Activated naive CD8-positive, alpha-beta T cell (primary cell): ENCODE measurements at regions not wholly inside any gene's neighbourhood (a gene's known extent, or its start where the extent isn't known, plus 50 kb on each side); places are given as distances from the start of the nearest gene placed in this dataset.
"Not testable (repeated sequence)": the region's sequence is repeated elsewhere in the genome, so short reads cannot be mapped to it uniquely, and the experiment has no call there.

Experiments
- H3K27ac Mint-ChIP-seq: one replicate; pipeline ENCODE4 v1.8.0; 2021; ENCODE audit warnings: mixed read lengths
- H3K27me3 Mint-ChIP-seq: one replicate; pipeline ENCODE4 v1.8.0; 2021; ENCODE audit warnings: mixed read lengths
- H3K36me3 Mint-ChIP-seq: one replicate; pipeline ENCODE4 v1.8.0; 2021; ENCODE audit warnings: mixed read lengths
- H3K4me1 Mint-ChIP-seq: one replicate; pipeline ENCODE4 v1.8.0; 2021; ENCODE audit warnings: low read depth, mixed read lengths
- H3K4me3 Mint-ChIP-seq: one replicate; pipeline ENCODE4 v1.8.0; 2021; ENCODE audit warnings: mild to moderate bottlenecking, mixed read lengths
- H3K9me3 Mint-ChIP-seq: one replicate; pipeline ENCODE4 v1.8.0; 2021; ENCODE audit warnings: low read depth, mixed read lengths

GRCh38 chrY:7725791-7726460, 814.4 kb upstream of the AMELY start:
- H3K27ac Mint-ChIP-seq: no peak overlapping the region
- H3K4me1 Mint-ChIP-seq: no peaks in the 10 kb centered on the region
- H3K36me3 Mint-ChIP-seq: no peaks in the 10 kb centered on the region

GRCh38 chrY:7723991-7724632, 812.6 kb upstream of the AMELY start:
- H3K27ac Mint-ChIP-seq: no peak overlapping the region
- H3K4me3 Mint-ChIP-seq: no peak overlapping the region
- no peaks in the 10 kb centered on the region for H3K27me3 Mint-ChIP-seq
- H3K36me3 Mint-ChIP-seq: no peaks in the 10 kb centered on the region
- no peaks in the 10 kb centered on the region for H3K4me1 Mint-ChIP-seq
- H3K9me3 Mint-ChIP-seq: no peaks in the 10 kb centered on the region

More at GRCh38 chrY:7725791-7726460, 814.4 kb upstream of the AMELY start:
- no peak overlapping the region for H3K4me3 Mint-ChIP-seq
- H3K9me3 Mint-ChIP-seq: no peaks in the 10 kb centered on the region
- H3K27me3 Mint-ChIP-seq: no peaks in the 10 kb centered on the region

- Mint-ChIP-seq H3K9me3 (no peaks in the 10 kb centered on the region), H3K36me3 (no peaks in the 10 kb centered on the region), H3K4me1 (no peaks in the 10 kb centered on the region), H3K27ac (no peak overlapping the region), H3K27me3 (no peaks in the 10 kb centered on the region), H3K4me3 (no peak overlapping the region)
Observed at GRCh38 chrY:7723127-7723526, 811.6 kb upstream of the AMELY start.

- Mint-ChIP-seq H3K27ac (no peak overlapping the region), H3K4me1 (no peaks in the 10 kb centered on the region), H3K36me3 (no peaks in the 10 kb centered on the region), H3K9me3 (no peaks in the 10 kb centered on the region), H3K4me3 (no peak overlapping the region), H3K27me3 (no peaks in the 10 kb centered on the region)
Observed at GRCh38 chrY:7722566-7722965, 811.0 kb upstream of the AMELY start.

- Mint-ChIP-seq H3K27ac (no peak overlapping the region), H3K27me3 (no peaks in the 10 kb centered on the region), H3K36me3 (no peaks in the 10 kb centered on the region), H3K4me3 (no peak overlapping the region), H3K4me1 (no peaks in the 10 kb centered on the region), H3K9me3 (no peaks in the 10 kb centered on the region)
Observed at GRCh38 chrY:7720974-7721373, 809.4 kb upstream of the AMELY start.

- Mint-ChIP-seq H3K27me3 (no peaks in the 10 kb centered on the region), H3K4me3 (no peak overlapping the region), H3K27ac (no peak overlapping the region), H3K9me3 (no peaks in the 10 kb centered on the region), H3K4me1 (no peaks in the 10 kb centered on the region), H3K36me3 (no peaks in the 10 kb centered on the region)
Observed at GRCh38 chrY:7719271-7719670, 807.7 kb upstream of the AMELY start.

- Mint-ChIP-seq H3K9me3 (no peaks in the 10 kb centered on the region), H3K4me3 (no peak overlapping the region), H3K36me3 (no peaks in the 10 kb centered on the region), H3K27ac (no peak overlapping the region), H3K27me3 (no peaks in the 10 kb centered on the region), H3K4me1 (no peaks in the 10 kb centered on the region)
Observed at GRCh38 chrY:7718626-7719025, 807.1 kb upstream of the AMELY start.

GRCh38 chrY:7718126-7718525, 806.6 kb upstream of the AMELY start:
- Mint-ChIP-seq H3K27me3 (no peaks in the 10 kb centered on the region), H3K27ac (no peak overlapping the region), H3K4me1 (no peaks in the 10 kb centered on the region), H3K36me3 (no peaks in the 10 kb centered on the region), H3K9me3 (no peaks in the 10 kb centered on the region), H3K4me3 (no peak overlapping the region)

- Mint-ChIP-seq H3K4me1 (no peaks in the 10 kb centered on the region), H3K9me3 (no peaks in the 10 kb centered on the region), H3K27ac (no peak overlapping the region), H3K4me3 (no peak overlapping the region), H3K36me3 (no peaks in the 10 kb centered on the region), H3K27me3 (no peaks in the 10 kb centered on the region)
Observed at GRCh38 chrY:7714426-7714825, 802.9 kb upstream of the AMELY start.

GRCh38 chrY:7713738-7714137, 802.2 kb upstream of the AMELY start:
- not testable (repeated sequence) for H3K4me3 Mint-ChIP-seq, H3K4me1 Mint-ChIP-seq, H3K9me3 Mint-ChIP-seq, H3K36me3 Mint-ChIP-seq, H3K27ac Mint-ChIP-seq, H3K27me3 Mint-ChIP-seq

GRCh38 chrY:7712289-7712688, 800.7 kb upstream of the AMELY start:
- no peaks in the 10 kb centered on the region for H3K4me1 Mint-ChIP-seq
- no peaks in the 10 kb centered on the region for H3K27me3 Mint-ChIP-seq
- H3K27ac Mint-ChIP-seq: no peak overlapping the region
- H3K36me3 Mint-ChIP-seq: no peaks in the 10 kb centered on the region
- no peaks in the 10 kb centered on the region for H3K9me3 Mint-ChIP-seq
- no peak overlapping the region for H3K4me3 Mint-ChIP-seq

GRCh38 chrY:7703578-7704140, 792.1 kb upstream of the AMELY start:
- no peaks in the 10 kb centered on the region for H3K4me1 Mint-ChIP-seq
- H3K27ac Mint-ChIP-seq: no peak overlapping the region
- peaks cover 2% of the 10 kb centered on the region for H3K27me3 Mint-ChIP-seq
- no peaks in the 10 kb centered on the region for H3K9me3 Mint-ChIP-seq
- H3K4me3 Mint-ChIP-seq: no peak overlapping the region
- H3K36me3 Mint-ChIP-seq: no peaks in the 10 kb centered on the region

GRCh38 chrY:7702481-7702880, 790.9 kb upstream of the AMELY start:
- no peak overlapping the region for H3K4me3 Mint-ChIP-seq
- H3K36me3 Mint-ChIP-seq: no peaks in the 10 kb centered on the region
- no peaks in the 10 kb centered on the region for H3K4me1 Mint-ChIP-seq
- no peaks in the 10 kb centered on the region for H3K9me3 Mint-ChIP-seq
- no peak overlapping the region for H3K27ac Mint-ChIP-seq
- peaks cover 2% of the 10 kb centered on the region for H3K27me3 Mint-ChIP-seq

GRCh38 chrY:7701676-7702075, 790.1 kb upstream of the AMELY start:
- H3K36me3 Mint-ChIP-seq: no peaks in the 10 kb centered on the region
- H3K9me3 Mint-ChIP-seq: no peaks in the 10 kb centered on the region
- no peaks in the 10 kb centered on the region for H3K4me1 Mint-ChIP-seq
- peaks cover 2% of the 10 kb centered on the region for H3K27me3 Mint-ChIP-seq
- no peak overlapping the region for H3K27ac Mint-ChIP-seq
- no peak overlapping the region for H3K4me3 Mint-ChIP-seq

- no peaks in the 10 kb centered on the region for H3K4me1 Mint-ChIP-seq
- H3K36me3 Mint-ChIP-seq: no peaks in the 10 kb centered on the region
Observed at GRCh38 chrY:7697506-7697905, 786.0 kb upstream of the AMELY start.

GRCh38 chrY:7692701-7693100, 781.1 kb upstream of the AMELY start:
- no peaks in the 10 kb centered on the region for H3K9me3 Mint-ChIP-seq
- no peaks in the 10 kb centered on the region for H3K36me3 Mint-ChIP-seq
- H3K4me1 Mint-ChIP-seq: no peaks in the 10 kb centered on the region
- H3K4me3 Mint-ChIP-seq: no peak overlapping the region
- no peaks in the 10 kb centered on the region for H3K27me3 Mint-ChIP-seq
- no peak overlapping the region for H3K27ac Mint-ChIP-seq

More at GRCh38 chrY:7697506-7697905, 786.0 kb upstream of the AMELY start:
- Mint-ChIP-seq H3K27me3 (no peaks in the 10 kb centered on the region), H3K4me3 (no peak overlapping the region), H3K9me3 (no peaks in the 10 kb centered on the region), H3K27ac (no peak overlapping the region)
